ENCODE measurements at regions not wholly inside any gene's neighbourhood (a gene's known extent, or its start where the extent isn't known, plus 50 kb on each side); places are given as distances from the start of the nearest gene placed in this dataset.

GRCh38 chr6:126266664-126267063 is 73.3 kb upstream of the CENPW start:
- Histone ChIP-seq H4K20me1 (ENCODE audit: low read length) (no peaks in the 10 kb centered on the region), H3K4me1 (ENCODE audit: insufficient read depth, low read length) (no peaks in the 10 kb centered on the region), H3K4me2 (ENCODE audit: low read length) (no peak overlapping the region), H3K9me3 (ENCODE audit: low read length) (no peaks in the 10 kb centered on the region), H3K27me3 (ENCODE audit: low read length) (no peaks in the 10 kb centered on the region), H3K4me3 (ENCODE audit: low read length) (no peak overlapping the region), H3K27ac (ENCODE audit: low read length) (no peak overlapping the region), H3K9me2 (replicated peaks; ENCODE audit: low read length) (no peaks in the 10 kb centered on the region), H3K36me3 (ENCODE audit: low read depth, low read length) (no peaks in the 10 kb centered on the region), H3K9ac (ENCODE audit: low read length) (no peak overlapping the region), H2AFZ (ENCODE audit: low read length) (no peak overlapping the region), H3F3A (ENCODE audit: low read length, unreplicated experiment) (no peaks in the 10 kb centered on the region), H3K79me2 (ENCODE audit: low read length) (no peaks in the 10 kb centered on the region)
- intact Hi-C loops (cut with micrococcal nuclease) = loop anchor here (2.0 kb wide), 1 partner anchor 36 kb away; no protein-coding TSS in a partner anchor
- CTCF ChIA-PET = no interaction called here
- BruUV-seq (replicated peaks) = no TSS peak
- ATAC-seq (no peak), DNase-seq (no peak)
- TF ChIP-seq EZH2phosphoT487 (IDR thresholded peaks at IDR 0.05; ENCODE audit: borderline replicate concordance, low read length) = no peak
- TF ChIP-seq EZH2 (IDR thresholded peaks at IDR 0.05; ENCODE audit: low read length, unreplicated experiment) = no peak
- TF ChIP-seq CTCF (conservative IDR thresholded peaks at IDR 0.05; ENCODE audit: low read depth, low read length) = no peak
- POLR2A ChIA-PET (ENCODE audit: unreplicated experiment) = no interaction called here

- Histone ChIP-seq H3K4me3 (ENCODE audit: low read length) (no peak overlapping the region), H3K4me1 (ENCODE audit: insufficient read depth, low read length) (no peaks in the 10 kb centered on the region), H3F3A (ENCODE audit: low read length, unreplicated experiment) (no peaks in the 10 kb centered on the region), H3K27ac (ENCODE audit: low read length) (no peak overlapping the region), H3K9me3 (ENCODE audit: low read length) (no peaks in the 10 kb centered on the region), H3K79me2 (ENCODE audit: low read length) (no peaks in the 10 kb centered on the region), H3K9ac (ENCODE audit: low read length) (no peak overlapping the region), H2AFZ (ENCODE audit: low read length) (no peak overlapping the region), H3K4me2 (ENCODE audit: low read length) (no peak overlapping the region), H3K9me2 (replicated peaks; ENCODE audit: low read length) (no peaks in the 10 kb centered on the region), H4K20me1 (ENCODE audit: low read length) (no peaks in the 10 kb centered on the region), H3K27me3 (ENCODE audit: low read length) (no peaks in the 10 kb centered on the region), H3K36me3 (ENCODE audit: low read depth, low read length) (no peaks in the 10 kb centered on the region)
- POLR2A ChIA-PET (ENCODE audit: unreplicated experiment) = no interaction called here
- no TSS peak for BruUV-seq (replicated peaks)
- CTCF ChIA-PET = no interaction called here
- intact Hi-C loops (cut with micrococcal nuclease) = loop anchor here (2.0 kb wide), 1 partner anchor 35 kb away; no protein-coding TSS in a partner anchor
- ATAC-seq = no peak
- no peak for DNase-seq
- TF ChIP-seq CTCF (conservative IDR thresholded peaks at IDR 0.05; ENCODE audit: low read depth, low read length) (no peak), EZH2phosphoT487 (IDR thresholded peaks at IDR 0.05; ENCODE audit: borderline replicate concordance, low read length) (no peak), EZH2 (IDR thresholded peaks at IDR 0.05; ENCODE audit: low read length, unreplicated experiment) (no peak)
Measured at GRCh38 chr6:126267626-126268025, 72.3 kb upstream of the CENPW start.

- no peak for DNase-seq
- no peak overlapping the region for H3K4me3 ChIP-seq (ENCODE audit: low read length)
- H3K4me2 ChIP-seq (ENCODE audit: low read length) = no peak overlapping the region
- H3K4me1 ChIP-seq (ENCODE audit: insufficient read depth, low read length) = no peaks in the 10 kb centered on the region
- ChIA-PET CTCF (no interaction called here), POLR2A (ENCODE audit: unreplicated experiment) (no interaction called here)
- BruUV-seq (replicated peaks) = no TSS peak
- no peaks in the 10 kb centered on the region for H4K20me1 ChIP-seq (ENCODE audit: low read length)
- no peaks in the 10 kb centered on the region for H3K9me3 ChIP-seq (ENCODE audit: low read length)
- H2AFZ ChIP-seq (ENCODE audit: low read length) = no peak overlapping the region
- H3K36me3 ChIP-seq (ENCODE audit: low read depth, low read length) = no peaks in the 10 kb centered on the region
- no peak for TF ChIP-seq CTCF (conservative IDR thresholded peaks at IDR 0.05; ENCODE audit: low read depth, low read length)
- TF ChIP-seq EZH2phosphoT487 (IDR thresholded peaks at IDR 0.05; ENCODE audit: borderline replicate concordance, low read length) = no peak
- no peak for TF ChIP-seq EZH2 (IDR thresholded peaks at IDR 0.05; ENCODE audit: low read length, unreplicated experiment)
- no peak overlapping the region for H3K9ac ChIP-seq (ENCODE audit: low read length)
- H3K27me3 ChIP-seq (ENCODE audit: low read length) = no peaks in the 10 kb centered on the region
- intact Hi-C loops (cut with micrococcal nuclease) = no loop called here
- H3F3A ChIP-seq (ENCODE audit: low read length, unreplicated experiment) = no peaks in the 10 kb centered on the region
- H3K27ac ChIP-seq (ENCODE audit: low read length) = no peak overlapping the region
- ATAC-seq = no peak
- H3K9me2 ChIP-seq (replicated peaks; ENCODE audit: low read length) = no peaks in the 10 kb centered on the region
- no peaks in the 10 kb centered on the region for H3K79me2 ChIP-seq (ENCODE audit: low read length)
Measured at GRCh38 chr6:126268092-126268491, 71.8 kb upstream of the CENPW start.
